HUES48 (cell line): ENCODE measurements at regions not wholly inside any gene's neighbourhood (a gene's known extent, or its start where the extent isn't known, plus 50 kb on each side); places are given as distances from the start of the nearest gene placed in this dataset.

Experiments
- H3K27ac ChIP-seq: one replicate; pipeline ENCODE4 v1.7.0; 2013; ENCODE audit warnings: low read depth, low read length, inconsistent platforms
- H3K27me3 ChIP-seq: 2 replicates; pipeline ENCODE4 v1.6.1; 2013; ENCODE audit warnings: mild to moderate bottlenecking, low read length; ENCODE audit not compliant: control insufficient read depth, insufficient read depth
- H3K36me3 ChIP-seq: 2 replicates; pipeline ENCODE4 v1.6.1; 2013; ENCODE audit warnings: low read length; ENCODE audit not compliant: control insufficient read depth, insufficient read depth
- H3K4me1 ChIP-seq: 2 replicates; pipeline ENCODE4 v1.6.1; 2013; ENCODE audit warnings: mild to moderate bottlenecking, low read length; ENCODE audit not compliant: control insufficient read depth, insufficient read depth
- H3K4me3 ChIP-seq: 2 replicates; pipeline ENCODE4 v1.5.1; 2013; ENCODE audit warnings: mild to moderate bottlenecking, low read depth, low read length
- H3K9ac ChIP-seq: 2 replicates; pipeline ENCODE4 v1.6.1; 2013; ENCODE audit warnings: mild to moderate bottlenecking, low read depth, low read length, moderate library complexity
- H3K9me3 ChIP-seq: 2 replicates; pipeline ENCODE4 v1.6.1; 2013; ENCODE audit warnings: low read length; ENCODE audit not compliant: control insufficient read depth, insufficient read depth

DNA sequence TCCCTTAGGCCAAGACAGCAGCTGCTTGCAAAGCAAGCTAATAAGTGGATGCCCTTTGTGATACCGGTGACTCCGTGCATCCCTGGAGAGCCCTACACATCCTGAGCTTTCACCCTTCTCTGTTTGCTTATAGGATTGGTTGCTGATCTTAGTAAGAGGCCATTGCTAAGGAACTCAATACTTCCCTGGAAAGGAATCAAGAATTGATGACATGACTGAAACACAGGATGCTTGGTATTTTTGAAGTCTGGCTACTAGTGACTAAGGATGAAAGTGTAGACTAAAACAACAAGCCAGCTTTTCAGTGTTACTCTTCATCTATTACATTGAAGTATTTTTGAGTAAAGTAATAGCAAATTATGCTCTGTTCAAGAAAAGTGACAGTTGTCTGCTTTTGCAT lies 123.0 kb upstream of the SERPINE2 start:
- Histone ChIP-seq H3K9me3 (no peaks in the 10 kb centered on the region), H3K4me1 (no peaks in the 10 kb centered on the region), H3K27me3 (no peaks in the 10 kb centered on the region), H3K4me3 (no peak overlapping the region), H3K27ac (no peak overlapping the region), H3K36me3 (no peaks in the 10 kb centered on the region), H3K9ac (no peak overlapping the region)

- Histone ChIP-seq H3K9ac (no peak overlapping the region), H3K27ac (no peak overlapping the region), H3K4me3 (no peak overlapping the region), H3K27me3 (no peaks in the 10 kb centered on the region), H3K9me3 (no peaks in the 10 kb centered on the region), H3K36me3 (no peaks in the 10 kb centered on the region), H3K4me1 (no peaks in the 10 kb centered on the region)
Observed at GRCh38 chr2:224161712-224162111, 122.6 kb upstream of the SERPINE2 start.

DNA sequence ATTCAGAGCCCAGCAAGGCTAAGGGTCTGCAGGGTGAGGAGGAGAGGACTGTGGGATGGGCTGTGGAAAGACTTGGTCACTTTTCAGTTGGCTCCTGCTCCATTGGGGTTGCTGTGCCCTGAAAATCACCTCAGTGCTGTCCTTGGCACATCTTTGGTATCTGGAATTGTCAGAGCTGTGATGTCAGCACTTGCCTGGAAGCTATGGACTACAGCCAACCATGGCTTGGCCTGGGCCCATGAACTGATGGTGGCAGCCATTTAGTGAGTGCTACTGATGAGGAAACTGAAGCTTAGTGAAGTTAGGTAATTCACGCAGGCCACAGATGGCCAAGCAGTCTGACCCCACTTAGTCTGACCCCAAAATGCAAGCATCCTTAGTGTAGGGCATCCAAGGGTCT lies 121.8 kb upstream of the SERPINE2 start:
- Histone ChIP-seq H3K27me3 (no peaks in the 10 kb centered on the region), H3K4me1 (no peaks in the 10 kb centered on the region), H3K27ac (no peak overlapping the region), H3K36me3 (no peaks in the 10 kb centered on the region), H3K9me3 (no peaks in the 10 kb centered on the region), H3K9ac (no peak overlapping the region), H3K4me3 (no peak overlapping the region)

GRCh38 chr2:224159345-224159928 lies 120.4 kb upstream of the SERPINE2 start:
- H3K4me1 ChIP-seq = no peaks in the 10 kb centered on the region
- H3K27ac ChIP-seq = no peak overlapping the region
- no peak overlapping the region for H3K9ac ChIP-seq
- H3K36me3 ChIP-seq = no peaks in the 10 kb centered on the region
- H3K27me3 ChIP-seq = no peaks in the 10 kb centered on the region
- no peak overlapping the region for H3K4me3 ChIP-seq
- H3K9me3 ChIP-seq = no peaks in the 10 kb centered on the region

GRCh38 chr2:224158831-224159230 lies 119.7 kb upstream of the SERPINE2 start:
- Histone ChIP-seq H3K4me1 (no peaks in the 10 kb centered on the region), H3K36me3 (no peaks in the 10 kb centered on the region), H3K27me3 (no peaks in the 10 kb centered on the region), H3K27ac (no peak overlapping the region), H3K4me3 (no peak overlapping the region), H3K9ac (no peak overlapping the region), H3K9me3 (no peaks in the 10 kb centered on the region)

DNA sequence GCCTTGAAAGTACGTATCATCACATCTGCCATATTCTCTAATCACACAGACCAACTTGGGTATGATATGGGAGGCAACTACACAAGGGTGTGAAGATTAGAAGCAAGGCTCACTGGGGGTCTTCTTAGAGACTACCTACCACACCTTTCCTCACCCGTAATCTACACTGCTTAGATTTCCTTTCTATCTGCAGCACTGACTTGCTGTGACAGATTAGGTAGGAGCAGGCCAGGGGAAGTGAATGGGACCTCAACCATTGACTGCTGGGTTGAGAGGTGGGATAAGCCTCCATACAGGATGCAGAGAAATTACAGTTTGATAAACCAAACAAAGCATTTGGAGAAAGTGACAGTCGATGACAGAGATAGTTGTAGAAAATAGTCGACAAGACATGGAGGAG lies 119.0 kb upstream of the SERPINE2 start:
- no peak overlapping the region for H3K27ac ChIP-seq
- H3K36me3 ChIP-seq = no peaks in the 10 kb centered on the region
- no peak overlapping the region for H3K9ac ChIP-seq
- no peaks in the 10 kb centered on the region for H3K27me3 ChIP-seq
- no peaks in the 10 kb centered on the region for H3K9me3 ChIP-seq
- no peaks in the 10 kb centered on the region for H3K4me1 ChIP-seq
- no peak overlapping the region for H3K4me3 ChIP-seq

- no peak overlapping the region for H3K4me3 ChIP-seq
- no peak overlapping the region for H3K9ac ChIP-seq
- H3K36me3 ChIP-seq = no peaks in the 10 kb centered on the region
- no peaks in the 10 kb centered on the region for H3K4me1 ChIP-seq
- no peaks in the 10 kb centered on the region for H3K27me3 ChIP-seq
- H3K27ac ChIP-seq = no peak overlapping the region
- H3K9me3 ChIP-seq = no peaks in the 10 kb centered on the region
Observed at GRCh38 chr2:224157655-224158054, 118.6 kb upstream of the SERPINE2 start.

DNA sequence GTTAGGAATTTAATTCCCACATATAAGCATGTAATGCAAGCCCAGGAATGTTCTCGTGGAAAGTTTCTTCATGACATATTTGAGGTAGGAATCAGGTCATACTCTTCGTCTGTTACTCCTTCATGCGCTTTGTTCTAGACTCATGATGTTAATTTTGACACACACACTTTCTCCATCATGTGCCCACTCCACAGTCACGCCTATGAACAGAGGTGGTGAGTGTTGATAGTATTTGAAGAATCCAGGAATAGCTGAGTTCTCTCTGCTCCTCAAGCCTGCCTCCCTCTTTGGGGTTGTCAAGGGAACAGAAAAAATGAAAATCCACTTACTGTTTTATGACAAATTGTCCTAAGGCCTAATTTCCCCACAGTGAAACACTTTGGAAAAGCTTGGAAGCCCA lies 117.3 kb upstream of the SERPINE2 start:
- H3K27ac ChIP-seq = no peak overlapping the region
- H3K27me3 ChIP-seq = no peaks in the 10 kb centered on the region
- no peaks in the 10 kb centered on the region for H3K4me1 ChIP-seq
- no peaks in the 10 kb centered on the region for H3K36me3 ChIP-seq
- H3K9ac ChIP-seq = no peak overlapping the region
- H3K9me3 ChIP-seq = no peaks in the 10 kb centered on the region
- H3K4me3 ChIP-seq = no peak overlapping the region

- H3K27me3 ChIP-seq = no peaks in the 10 kb centered on the region
- no peak overlapping the region for H3K27ac ChIP-seq
- H3K36me3 ChIP-seq = no peaks in the 10 kb centered on the region
- no peak overlapping the region for H3K9ac ChIP-seq
- H3K9me3 ChIP-seq = no peaks in the 10 kb centered on the region
- H3K4me1 ChIP-seq = no peaks in the 10 kb centered on the region
- H3K4me3 ChIP-seq = no peak overlapping the region
Observed at GRCh38 chr2:224155896-224156295, 116.8 kb upstream of the SERPINE2 start.

DNA sequence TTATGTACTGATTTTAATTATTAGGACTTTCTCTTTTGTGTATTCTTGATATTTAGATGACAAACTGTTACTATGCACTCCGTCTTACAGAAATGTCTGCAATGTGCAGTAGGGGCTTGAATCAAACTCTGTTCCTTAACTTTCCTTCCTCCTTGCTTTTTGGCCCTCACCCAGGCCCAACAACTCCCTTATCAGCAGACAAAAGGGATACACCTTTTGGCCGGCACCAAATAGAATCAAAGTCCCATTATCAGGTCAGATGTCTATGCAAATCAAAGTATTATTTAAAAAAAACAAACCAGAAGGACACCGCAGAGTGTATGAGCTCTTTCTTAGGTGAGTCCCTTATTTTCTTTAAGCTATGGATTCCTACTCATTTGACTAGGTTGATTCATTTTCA lies 116.3 kb upstream of the SERPINE2 start:
- no peak overlapping the region for H3K9ac ChIP-seq
- no peak overlapping the region for H3K27ac ChIP-seq
- H3K27me3 ChIP-seq = no peaks in the 10 kb centered on the region
- no peaks in the 10 kb centered on the region for H3K36me3 ChIP-seq
- H3K9me3 ChIP-seq = no peaks in the 10 kb centered on the region
- H3K4me1 ChIP-seq = no peaks in the 10 kb centered on the region
- no peak overlapping the region for H3K4me3 ChIP-seq

GRCh38 chr2:224151680-224152310 lies 112.7 kb upstream of the SERPINE2 start:
- Histone ChIP-seq H3K4me3 (no peak overlapping the region), H3K9ac (no peak overlapping the region), H3K4me1 (no peaks in the 10 kb centered on the region), H3K27ac (no peak overlapping the region), H3K27me3 (no peaks in the 10 kb centered on the region), H3K9me3 (no peaks in the 10 kb centered on the region), H3K36me3 (no peaks in the 10 kb centered on the region)
